HL-60 (cell line): ENCODE measurements at regions not wholly inside any gene's neighbourhood (a gene's known extent, or its start where the extent isn't known, plus 50 kb on each side); places are given as distances from the start of the nearest gene placed in this dataset.

Source experiments
- DNase-seq, 2 experiments: peaks; one replicate each; pipeline ENCODE4 v3.0.0-alpha.2; 2010 to 2020; ENCODE audit warnings: low read depth in 1 of 2, low spot score in 1 of 2
- H3K27ac ChIP-seq: fragments of 250-450 bp; sonication (Bioruptor Pico); replicated peaks from 2 replicates; pipeline ENCODE4 v1.5.1; 2020; ENCODE audit warnings: mild to moderate bottlenecking, moderate library complexity
- H3K27me3 ChIP-seq: fragments of 250-450 bp; sonication (Bioruptor Pico); 2 replicates; pipeline ENCODE4 v1.5.1; 2021; ENCODE audit warnings: mild to moderate bottlenecking, moderate library complexity; ENCODE audit not compliant: insufficient read depth, poor library complexity, severe bottlenecking
- H3K4me3 ChIP-seq: replicated peaks from 2 replicates; pipeline ENCODE4 v1.5.1; 2011; ENCODE audit warnings: mild to moderate bottlenecking, control low read depth, low read length; ENCODE audit not compliant: insufficient read depth
- GABPA ChIP-seq: IDR thresholded peaks from 2 replicates; pipeline ENCODE4 v1.6.1; 2012; ENCODE audit warnings: low read depth
- POLR2AphosphoS5 ChIP-seq: IDR thresholded peaks from 2 replicates; pipeline ENCODE4 v1.6.1; 2012; ENCODE audit warnings: low read depth
- SPI1 ChIP-seq: IDR thresholded peaks from 2 replicates; pipeline ENCODE4 v1.6.1; 2012; ENCODE audit warnings: low read depth, mild to moderate bottlenecking, borderline replicate concordance
- TF ChIP-seq, protein P1 (sequence below): IDR thresholded peaks from 2 replicates; pipeline ENCODE4 v1.6.1; 2012; ENCODE audit warnings: low read depth; ENCODE audit not compliant: insufficient replicate concordance
- TF ChIP-seq, protein P2 (sequence below): IDR thresholded peaks from one replicate; pipeline ENCODE4 v1.5.1; 2011; ENCODE audit warnings: low read length, control low read depth, inconsistent platforms; ENCODE audit not compliant: insufficient read depth

DNA sequence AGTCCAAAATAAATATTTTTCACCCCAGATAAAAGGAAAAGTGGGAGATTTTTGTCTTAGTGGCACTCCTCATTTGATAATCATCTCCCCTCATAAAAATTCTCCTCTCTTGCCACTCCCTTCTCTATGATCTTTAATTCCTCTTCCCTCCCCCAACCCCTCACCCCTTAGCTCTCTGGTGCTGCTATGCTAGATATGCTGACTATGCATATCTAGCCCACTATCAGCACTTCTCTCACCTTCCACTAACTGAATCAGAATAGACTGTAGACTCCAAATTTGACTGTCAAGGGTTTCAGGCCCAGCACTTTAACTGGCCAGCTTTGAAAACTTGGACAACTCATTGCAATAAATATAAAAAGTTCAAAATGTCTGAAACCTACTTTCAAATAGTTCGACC, 254.2 kb downstream of the ETNK1 start:
- no peak for DNase-seq
- TF ChIP-seq GABPA (no peak), SPI1 (no peak), POLR2AphosphoS5 (no peak)
- TF ChIP-seq, protein P1, sequence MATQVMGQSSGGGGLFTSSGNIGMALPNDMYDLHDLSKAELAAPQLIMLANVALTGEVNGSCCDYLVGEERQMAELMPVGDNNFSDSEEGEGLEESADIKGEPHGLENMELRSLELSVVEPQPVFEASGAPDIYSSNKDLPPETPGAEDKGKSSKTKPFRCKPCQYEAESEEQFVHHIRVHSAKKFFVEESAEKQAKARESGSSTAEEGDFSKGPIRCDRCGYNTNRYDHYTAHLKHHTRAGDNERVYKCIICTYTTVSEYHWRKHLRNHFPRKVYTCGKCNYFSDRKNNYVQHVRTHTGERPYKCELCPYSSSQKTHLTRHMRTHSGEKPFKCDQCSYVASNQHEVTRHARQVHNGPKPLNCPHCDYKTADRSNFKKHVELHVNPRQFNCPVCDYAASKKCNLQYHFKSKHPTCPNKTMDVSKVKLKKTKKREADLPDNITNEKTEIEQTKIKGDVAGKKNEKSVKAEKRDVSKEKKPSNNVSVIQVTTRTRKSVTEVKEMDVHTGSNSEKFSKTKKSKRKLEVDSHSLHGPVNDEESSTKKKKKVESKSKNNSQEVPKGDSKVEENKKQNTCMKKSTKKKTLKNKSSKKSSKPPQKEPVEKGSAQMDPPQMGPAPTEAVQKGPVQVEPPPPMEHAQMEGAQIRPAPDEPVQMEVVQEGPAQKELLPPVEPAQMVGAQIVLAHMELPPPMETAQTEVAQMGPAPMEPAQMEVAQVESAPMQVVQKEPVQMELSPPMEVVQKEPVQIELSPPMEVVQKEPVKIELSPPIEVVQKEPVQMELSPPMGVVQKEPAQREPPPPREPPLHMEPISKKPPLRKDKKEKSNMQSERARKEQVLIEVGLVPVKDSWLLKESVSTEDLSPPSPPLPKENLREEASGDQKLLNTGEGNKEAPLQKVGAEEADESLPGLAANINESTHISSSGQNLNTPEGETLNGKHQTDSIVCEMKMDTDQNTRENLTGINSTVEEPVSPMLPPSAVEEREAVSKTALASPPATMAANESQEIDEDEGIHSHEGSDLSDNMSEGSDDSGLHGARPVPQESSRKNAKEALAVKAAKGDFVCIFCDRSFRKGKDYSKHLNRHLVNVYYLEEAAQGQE = no peak
- TF ChIP-seq, protein P2, sequence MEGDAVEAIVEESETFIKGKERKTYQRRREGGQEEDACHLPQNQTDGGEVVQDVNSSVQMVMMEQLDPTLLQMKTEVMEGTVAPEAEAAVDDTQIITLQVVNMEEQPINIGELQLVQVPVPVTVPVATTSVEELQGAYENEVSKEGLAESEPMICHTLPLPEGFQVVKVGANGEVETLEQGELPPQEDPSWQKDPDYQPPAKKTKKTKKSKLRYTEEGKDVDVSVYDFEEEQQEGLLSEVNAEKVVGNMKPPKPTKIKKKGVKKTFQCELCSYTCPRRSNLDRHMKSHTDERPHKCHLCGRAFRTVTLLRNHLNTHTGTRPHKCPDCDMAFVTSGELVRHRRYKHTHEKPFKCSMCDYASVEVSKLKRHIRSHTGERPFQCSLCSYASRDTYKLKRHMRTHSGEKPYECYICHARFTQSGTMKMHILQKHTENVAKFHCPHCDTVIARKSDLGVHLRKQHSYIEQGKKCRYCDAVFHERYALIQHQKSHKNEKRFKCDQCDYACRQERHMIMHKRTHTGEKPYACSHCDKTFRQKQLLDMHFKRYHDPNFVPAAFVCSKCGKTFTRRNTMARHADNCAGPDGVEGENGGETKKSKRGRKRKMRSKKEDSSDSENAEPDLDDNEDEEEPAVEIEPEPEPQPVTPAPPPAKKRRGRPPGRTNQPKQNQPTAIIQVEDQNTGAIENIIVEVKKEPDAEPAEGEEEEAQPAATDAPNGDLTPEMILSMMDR = no peak
- Histone ChIP-seq H3K27ac (no peak overlapping the region), H3K27me3 (no peaks in the 10 kb centered on the region), H3K4me3 (no peak overlapping the region)

DNA sequence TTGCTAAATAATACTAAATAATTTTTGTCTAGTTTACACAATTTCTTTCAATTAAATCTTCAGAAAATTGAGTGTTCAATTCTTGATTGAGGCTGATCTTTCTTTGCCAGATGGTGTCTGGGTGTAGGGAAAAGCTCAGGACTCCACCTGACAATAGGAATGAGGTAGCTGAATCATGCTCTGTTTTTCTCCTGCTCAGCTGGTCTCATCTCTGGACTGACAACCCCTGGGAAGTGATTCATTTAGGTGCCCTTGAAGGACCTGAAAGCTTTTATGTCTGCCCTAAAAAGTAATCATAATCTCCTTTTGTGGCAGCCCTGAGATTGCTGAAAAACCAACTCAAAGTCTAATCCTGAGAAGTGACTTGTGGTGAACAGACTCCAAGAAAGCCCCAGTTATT, 255.4 kb downstream of the ETNK1 start:
- no peak overlapping the region for H3K4me3 ChIP-seq
- no peak for DNase-seq
- TF ChIP-seq, protein P2 = no peak
- TF ChIP-seq SPI1 = no peak
- TF ChIP-seq POLR2AphosphoS5 = no peak
- TF ChIP-seq GABPA = no peak
- TF ChIP-seq, protein P1 = no peak
- H3K27ac ChIP-seq = no peak overlapping the region
- no peaks in the 10 kb centered on the region for H3K27me3 ChIP-seq

DNA sequence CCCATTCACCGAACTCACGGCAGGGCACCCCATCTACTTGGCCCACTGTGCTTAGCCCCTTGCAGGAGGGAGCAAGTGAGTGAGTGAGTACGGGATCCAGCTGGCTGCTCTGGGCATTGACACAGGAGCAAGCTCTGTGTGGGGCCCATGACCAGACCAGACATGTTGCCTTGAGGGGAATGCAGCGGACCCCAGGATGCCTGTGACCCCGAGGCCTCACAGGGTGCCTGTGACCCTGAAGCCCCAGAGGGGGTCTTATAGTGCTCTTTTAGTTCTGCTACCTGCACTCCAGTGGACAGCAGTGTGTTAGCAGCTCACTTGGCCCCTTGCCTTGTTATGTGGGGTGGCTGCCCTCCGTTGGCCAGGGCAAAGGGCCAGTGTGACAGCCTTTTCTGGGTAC, 255.8 kb downstream of the ETNK1 start:
- Histone ChIP-seq H3K27ac (no peak overlapping the region), H3K4me3 (no peak overlapping the region), H3K27me3 (no peaks in the 10 kb centered on the region)
- TF ChIP-seq, protein P2 = no peak
- no peak for TF ChIP-seq SPI1
- TF ChIP-seq, protein P1 = no peak
- TF ChIP-seq GABPA = no peak
- no peak for TF ChIP-seq POLR2AphosphoS5
- DNase-seq = no peak
